ENCODE measurements at regions not wholly inside any gene's neighbourhood (a gene's known extent, or its start where the extent isn't known, plus 50 kb on each side); places are given as distances from the start of the nearest gene placed in this dataset.

- DNase-seq (ENCODE audit: low read depth in 2 of 3, low spot score in 2 of 3): no peak
Measured at GRCh38 chr4:3818371-3818770, 52.2 kb downstream of the ADRA2C start.

DNA sequence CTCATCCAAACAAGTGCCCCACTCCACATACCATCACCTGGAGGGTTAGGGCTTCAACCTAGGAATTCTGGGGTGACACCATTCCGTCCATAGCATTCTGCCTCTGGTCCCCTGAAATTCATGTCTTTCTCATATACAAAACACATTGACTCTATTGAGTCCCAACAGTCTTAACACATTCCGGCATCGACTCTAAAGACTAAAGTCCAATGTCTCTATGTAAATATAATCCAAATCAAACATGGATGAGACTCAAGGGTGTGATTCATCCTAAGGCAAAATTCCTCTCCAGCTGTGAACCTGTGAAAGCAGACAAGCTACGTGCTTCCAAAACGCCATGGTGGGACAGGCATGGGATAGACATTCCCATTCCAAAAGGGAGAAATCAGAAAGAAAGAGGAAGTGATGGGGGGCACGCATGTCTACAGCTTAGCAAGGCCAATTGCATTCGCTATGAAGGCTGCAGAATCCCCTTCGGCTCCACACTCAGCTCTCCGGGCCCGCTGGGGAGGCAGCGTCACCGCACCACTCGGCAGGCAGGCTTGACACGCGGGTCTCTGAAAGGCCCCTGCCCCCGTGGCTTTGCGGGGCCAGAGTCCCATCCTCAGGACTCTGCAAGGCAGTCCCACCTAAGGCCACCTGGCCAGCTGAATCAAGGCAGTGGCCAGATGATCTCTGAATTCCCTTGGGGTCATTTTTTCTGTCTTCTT is 53.2 kb downstream of the ADRA2C start:
- DNase-seq (ENCODE audit: low read depth in 2 of 3, low spot score in 2 of 3): no peak

DNA sequence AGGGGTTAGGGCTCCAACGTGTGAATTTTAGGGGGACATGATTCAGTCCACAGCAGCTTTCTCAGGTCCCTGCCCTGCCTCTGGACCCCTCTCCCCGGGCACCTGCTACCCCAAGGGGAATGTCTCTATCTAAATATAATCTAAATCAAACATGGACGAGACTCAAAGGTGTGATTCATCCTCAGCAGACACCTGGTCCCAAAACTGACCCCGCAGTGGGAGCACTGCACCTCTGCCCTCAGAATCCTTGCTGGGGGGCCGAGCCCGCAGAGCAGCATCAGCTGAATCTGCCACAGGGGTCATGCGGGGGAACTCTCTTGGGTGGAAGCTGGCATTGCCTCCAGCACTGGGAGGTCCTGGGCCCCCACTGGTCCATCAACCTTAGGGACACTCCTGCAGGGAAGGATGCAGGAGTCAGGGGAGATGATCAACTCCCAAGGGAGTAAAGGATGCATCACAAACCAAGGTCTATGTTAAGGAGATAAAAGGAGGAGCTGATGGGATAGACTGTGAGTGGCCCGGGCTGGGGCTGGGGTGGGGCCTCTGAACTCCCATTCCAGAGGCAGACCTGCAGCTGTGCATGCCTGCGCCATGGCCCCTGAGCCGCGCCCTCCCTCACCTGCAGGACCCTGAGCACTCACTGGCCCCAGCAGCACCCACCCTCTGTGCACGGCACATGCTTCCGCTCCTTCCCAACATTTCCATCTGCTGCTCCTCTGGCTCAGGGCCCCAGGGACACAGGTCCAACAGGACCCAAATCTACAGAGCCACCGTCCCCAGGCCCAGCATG is 54.0 kb downstream of the ADRA2C start:
- no peak for DNase-seq (ENCODE audit: low read depth in 2 of 3, low spot score in 2 of 3)

- no peak for DNase-seq (ENCODE audit: low read depth in 2 of 3, low spot score in 2 of 3)
Measured at GRCh38 chr4:3820806-3821579, 54.8 kb downstream of the ADRA2C start.

DNA sequence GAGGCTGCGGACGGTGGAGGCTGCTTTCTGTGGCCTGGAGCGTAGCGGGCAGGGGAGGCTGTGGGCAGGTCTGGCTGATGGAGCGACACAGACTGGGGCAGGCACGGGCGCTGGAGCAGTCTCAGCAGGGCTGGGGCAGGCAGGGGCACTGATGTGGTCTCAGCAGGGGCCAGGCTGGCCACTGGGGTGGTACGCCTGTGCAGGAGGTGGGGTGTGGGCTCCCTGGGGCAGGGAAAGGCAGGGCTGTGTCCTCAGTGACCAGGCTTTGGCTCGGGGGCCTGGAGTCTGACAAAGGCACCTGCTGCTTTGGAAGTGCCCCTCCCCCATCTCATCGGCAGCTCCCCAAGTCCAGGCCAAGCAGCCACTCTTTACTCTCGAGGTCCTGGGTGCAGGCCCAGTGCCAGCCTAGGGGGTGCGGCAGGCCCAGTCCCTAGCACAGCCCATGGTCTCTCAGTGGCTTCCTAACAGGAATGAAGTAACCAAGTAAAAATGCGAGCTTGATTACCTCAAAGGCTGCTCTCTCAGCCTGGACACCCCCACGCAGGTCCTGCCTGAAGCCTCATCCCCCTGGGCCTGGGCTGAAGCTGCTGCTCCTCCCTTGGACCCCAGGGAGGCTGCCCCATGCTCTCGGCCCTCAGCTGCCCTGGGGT is 55.5 kb downstream of the ADRA2C start:
- DNase-seq (ENCODE audit: low read depth in 2 of 3, low spot score in 2 of 3): no peak

GRCh38 chr4:3822230-3822947 is 56.2 kb downstream of the ADRA2C start:
- no peak for DNase-seq (ENCODE audit: low read depth in 2 of 3, low spot score in 2 of 3)

DNA sequence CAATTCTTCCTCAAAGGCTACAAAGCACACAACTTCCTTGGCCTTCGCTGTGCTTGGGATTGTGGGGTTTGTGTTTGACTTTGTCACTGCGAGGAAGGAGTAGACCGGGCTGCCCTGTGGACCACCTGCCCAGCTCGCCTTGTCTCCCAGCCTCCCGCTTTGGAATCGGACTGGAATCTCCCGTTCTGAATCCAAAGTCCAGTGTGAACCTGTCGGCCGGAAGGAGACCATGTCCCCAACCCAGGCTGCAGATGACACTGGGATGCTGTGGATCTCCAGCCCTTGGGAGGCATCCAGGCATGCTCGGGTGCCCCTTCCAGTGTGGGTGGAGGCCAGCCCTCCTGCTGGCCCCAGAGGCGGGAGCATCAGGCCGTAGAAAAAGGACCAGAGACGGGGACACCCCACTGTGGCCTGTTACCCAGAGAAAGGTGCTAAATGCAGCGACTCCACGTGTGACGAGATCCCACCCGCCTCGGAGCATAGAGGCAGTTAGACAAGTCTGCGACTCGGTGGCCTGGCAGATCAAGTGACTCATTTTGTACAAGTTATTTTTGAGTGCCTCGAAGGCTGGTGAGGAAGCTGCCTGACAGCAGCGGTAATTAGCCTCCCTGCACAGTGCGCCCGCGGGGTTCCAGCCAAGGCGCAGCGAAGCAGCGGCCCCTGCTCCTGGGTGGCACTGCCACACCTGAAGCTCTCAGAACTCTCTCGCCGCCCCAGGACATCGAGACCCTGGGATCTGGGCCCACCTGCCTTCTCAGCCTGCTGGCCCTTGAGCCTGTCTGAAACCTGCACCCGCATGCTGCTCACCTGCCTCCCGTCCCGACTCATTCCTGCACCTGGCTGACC is 57.5 kb downstream of the ADRA2C start:
- DNase-seq (ENCODE audit: low read depth in 2 of 3, low spot score in 2 of 3): no peak

DNA sequence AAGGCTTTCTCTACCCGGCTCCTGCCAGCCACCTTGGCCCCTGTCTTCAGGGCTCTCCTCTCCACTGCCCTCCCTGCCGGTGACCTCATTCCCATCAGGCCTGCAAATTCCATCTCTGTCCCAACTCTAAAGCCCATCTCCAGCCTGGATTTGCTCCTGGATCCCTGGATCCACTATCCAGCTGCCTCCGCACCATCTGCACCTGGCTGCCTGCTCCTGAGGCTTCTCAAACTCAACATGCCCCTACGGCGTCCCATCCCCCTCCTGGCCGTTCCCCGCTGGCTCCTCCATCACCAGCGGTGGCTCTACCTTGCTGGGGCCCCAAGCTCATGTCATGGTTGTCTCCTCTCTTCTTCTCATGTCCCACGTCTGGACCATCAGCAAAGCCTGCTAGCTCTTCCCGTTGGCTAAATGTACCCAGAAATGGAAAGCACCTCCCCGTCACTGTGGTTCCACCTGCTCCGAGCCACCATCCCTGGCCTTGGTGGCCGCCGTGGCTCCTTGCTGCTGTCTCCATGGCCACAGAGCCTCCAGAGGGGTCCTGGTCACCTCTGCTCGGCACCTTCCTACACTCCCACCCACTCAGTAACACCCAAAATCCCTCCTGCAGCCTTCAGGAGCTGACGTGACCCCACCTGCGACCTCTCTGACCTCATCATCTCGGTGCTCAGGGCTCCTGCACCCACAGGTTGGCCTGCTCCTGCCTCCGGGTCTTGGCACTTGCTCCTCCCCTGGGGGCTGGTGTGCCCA is 58.5 kb downstream of the ADRA2C start:
- DNase-seq (ENCODE audit: low read depth in 2 of 3, low spot score in 2 of 3): no peak

DNA sequence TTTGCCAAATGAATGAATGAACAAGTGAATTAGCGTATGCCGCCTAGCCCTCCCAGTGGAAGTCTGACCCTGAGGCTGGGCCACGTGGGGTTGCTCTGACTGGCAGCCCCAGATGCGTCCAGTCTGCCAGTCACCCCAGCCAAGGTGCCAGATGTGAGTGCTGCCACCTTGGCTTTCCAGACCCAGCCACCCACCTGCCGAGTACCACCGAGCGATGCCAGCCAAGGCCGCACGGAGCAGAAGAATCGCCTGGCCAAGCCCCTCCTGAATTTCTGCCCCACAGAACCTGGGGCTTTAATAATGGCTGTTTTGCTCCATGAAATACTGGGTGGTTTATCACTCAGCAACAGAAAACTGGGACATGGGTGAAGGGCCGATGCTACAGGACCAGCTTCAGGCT is 59.3 kb downstream of the ADRA2C start:
- no peak for DNase-seq (ENCODE audit: low read depth in 2 of 3, low spot score in 2 of 3)

GRCh38 chr4:3826247-3827172 is 60.3 kb downstream of the ADRA2C start:
- DNase-seq (ENCODE audit: low read depth in 2 of 3, low spot score in 2 of 3): no peak

GRCh38 chr4:3827616-3828492 is 61.7 kb downstream of the ADRA2C start:
- DNase-seq (ENCODE audit: low read depth in 2 of 3, low spot score in 2 of 3): no peak

DNA sequence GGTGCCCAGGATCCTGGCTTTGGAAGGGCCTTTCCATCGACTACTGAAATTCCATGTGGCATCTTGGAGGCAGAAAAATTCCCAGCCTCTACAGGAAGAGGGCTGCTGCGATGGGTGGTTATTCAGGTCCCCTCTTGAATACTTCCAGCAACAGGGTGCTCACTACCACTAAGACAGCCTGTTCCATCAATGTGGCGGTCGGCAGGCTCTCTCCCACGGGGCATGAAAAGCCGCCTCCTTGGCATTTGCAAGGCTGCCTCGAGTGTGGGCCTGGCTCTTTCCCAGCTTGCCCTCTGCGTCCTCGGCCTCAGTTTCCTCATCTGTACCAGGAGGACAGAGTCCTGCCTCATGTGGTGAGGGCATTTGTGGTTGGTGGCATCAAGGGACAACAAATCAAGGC is 62.4 kb downstream of the ADRA2C start:
- no peak for DNase-seq (ENCODE audit: low read depth in 2 of 3, low spot score in 2 of 3)

- no peak for DNase-seq (ENCODE audit: low read depth in 2 of 3, low spot score in 2 of 3)
Measured at GRCh38 chr4:3829211-3829955, 63.2 kb downstream of the ADRA2C start.

DNA sequence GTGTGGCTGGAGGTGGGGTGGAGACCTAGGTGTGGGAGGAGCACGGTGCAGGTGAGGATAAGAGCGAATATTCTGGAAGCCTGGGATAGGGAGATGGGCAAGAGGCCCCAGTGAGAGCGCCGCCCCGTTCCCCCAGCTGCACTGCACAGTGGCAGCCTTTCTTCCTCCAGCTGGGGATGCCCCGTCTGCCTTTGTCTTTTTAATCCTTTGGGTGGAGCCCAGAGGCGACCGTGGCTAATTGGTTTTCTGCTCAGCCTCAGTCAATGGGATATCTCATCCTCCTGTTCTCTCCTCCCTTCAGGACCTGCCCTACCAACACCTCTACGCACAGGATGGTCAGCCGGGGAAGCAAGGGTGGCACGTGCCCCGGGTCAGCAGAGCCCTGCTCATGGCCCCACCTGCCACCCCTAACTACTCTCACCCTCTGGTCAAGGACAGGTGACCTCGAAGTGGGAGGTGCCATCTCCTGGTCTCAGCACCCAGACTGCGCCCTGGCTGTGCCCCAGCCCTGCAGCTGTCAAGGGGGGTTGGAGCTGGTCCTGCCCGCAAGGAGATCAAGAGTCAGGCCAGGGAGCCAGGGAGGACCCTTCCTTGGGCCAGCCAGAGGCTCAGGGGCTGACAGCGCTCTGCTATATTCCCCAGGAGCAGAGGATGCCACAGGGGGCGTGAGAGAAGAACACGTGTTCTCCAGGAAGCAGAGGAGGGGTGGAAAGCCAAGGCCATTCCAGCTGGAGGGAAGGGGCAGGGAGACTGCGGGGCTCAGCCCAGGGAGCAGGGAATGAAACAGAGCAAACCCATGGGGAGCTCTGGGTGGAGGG is 64.0 kb downstream of the ADRA2C start:
- DNase-seq (ENCODE audit: low read depth in 2 of 3, low spot score in 2 of 3): no peak

All from hematopoietic multipotent progenitor cell (in vitro differentiated cells).